Breast epithelium (tissue), 3 donors: ENCODE measurements at regions not wholly inside any gene's neighbourhood (a gene's known extent, or its start where the extent isn't known, plus 50 kb on each side); places are given as distances from the start of the nearest gene placed in this dataset.

Source experiments
- POLR2A ChIP-seq: fragments of 450-650 bp; IDR thresholded peaks from one replicate; pipeline ENCODE4 v1.6.1; 2016; ENCODE audit warnings: antibody characterized with exemption, mild to moderate bottlenecking, moderate library complexity
- POLR2AphosphoS5 ChIP-seq, 3 donors: sonication (generic); formaldehyde crosslinking; IDR thresholded peaks; one replicate each; pipeline ENCODE4 v1.6.1; 2017; ENCODE audit warnings: antibody characterized with exemption in 3 of 3
- TF ChIP-seq, protein P1 (sequence below), 3 donors: fragments of 450-650 bp; IDR thresholded peaks; one replicate each; pipeline ENCODE4 v1.5.1; 2016 to 2017; ENCODE audit warnings: antibody characterized with exemption in 3 of 3, mild to moderate bottlenecking in 3 of 3, moderate library complexity in 3 of 3

DNA sequence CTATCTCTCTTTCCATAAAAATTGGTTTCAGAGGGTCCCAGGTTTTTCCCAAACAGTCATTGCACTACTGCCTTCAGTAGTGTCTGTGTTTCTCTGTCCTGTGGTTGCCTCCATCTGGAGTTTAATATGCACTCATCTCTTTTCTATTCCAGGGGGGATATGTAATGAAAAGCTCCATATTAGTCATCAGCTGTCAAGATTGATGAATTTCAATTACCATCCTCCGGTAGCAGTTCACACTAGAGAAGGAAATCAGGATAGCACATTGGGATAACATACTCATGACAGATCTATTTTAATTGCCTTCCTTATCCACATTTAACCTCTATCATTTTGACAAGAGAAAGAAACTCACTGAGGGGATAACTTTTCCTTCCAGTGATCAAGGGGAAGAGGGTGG is 589.0 kb upstream of the SEL1L start:
- TF ChIP-seq, protein P1, sequence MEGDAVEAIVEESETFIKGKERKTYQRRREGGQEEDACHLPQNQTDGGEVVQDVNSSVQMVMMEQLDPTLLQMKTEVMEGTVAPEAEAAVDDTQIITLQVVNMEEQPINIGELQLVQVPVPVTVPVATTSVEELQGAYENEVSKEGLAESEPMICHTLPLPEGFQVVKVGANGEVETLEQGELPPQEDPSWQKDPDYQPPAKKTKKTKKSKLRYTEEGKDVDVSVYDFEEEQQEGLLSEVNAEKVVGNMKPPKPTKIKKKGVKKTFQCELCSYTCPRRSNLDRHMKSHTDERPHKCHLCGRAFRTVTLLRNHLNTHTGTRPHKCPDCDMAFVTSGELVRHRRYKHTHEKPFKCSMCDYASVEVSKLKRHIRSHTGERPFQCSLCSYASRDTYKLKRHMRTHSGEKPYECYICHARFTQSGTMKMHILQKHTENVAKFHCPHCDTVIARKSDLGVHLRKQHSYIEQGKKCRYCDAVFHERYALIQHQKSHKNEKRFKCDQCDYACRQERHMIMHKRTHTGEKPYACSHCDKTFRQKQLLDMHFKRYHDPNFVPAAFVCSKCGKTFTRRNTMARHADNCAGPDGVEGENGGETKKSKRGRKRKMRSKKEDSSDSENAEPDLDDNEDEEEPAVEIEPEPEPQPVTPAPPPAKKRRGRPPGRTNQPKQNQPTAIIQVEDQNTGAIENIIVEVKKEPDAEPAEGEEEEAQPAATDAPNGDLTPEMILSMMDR (IDR thresholded peaks at IDR 0.05) = no peak
- TF ChIP-seq POLR2AphosphoS5 (IDR thresholded peaks at IDR 0.05) (no peak), POLR2A (no peak)
